A549 (cell line): ENCODE measurements at regions not wholly inside any gene's neighbourhood (a gene's known extent, or its start where the extent isn't known, plus 50 kb on each side); places are given as distances from the start of the nearest gene placed in this dataset.

ENCODE experiments used
- ATAC-seq, 2 experiments: fragments of 200-7000 bp in 1 of 2; fragments of >200 bp in 1 of 2; cut with Nextera tagmentation in 1 of 2; cut with Tn5 transposase in 1 of 2; 3 replicates each; pipeline versions ENCODE4 v1.8.0 to v1.9.1; 2018 to 2020; ENCODE audit warnings: mild to moderate bottlenecking in 1 of 2, moderate library complexity in 1 of 2
- CTCF ChIA-PET: fragments of 300-600 bp; sonication (Branson Sonifier 250); formaldehyde crosslinking; extraction: SDS; loops from one replicate; lab custom pipeline; 2021; ENCODE audit warnings: antibody characterized with exemption, inconsistent platforms; lab: Yijun Ruan, JAX
- POLR2A ChIA-PET: fragments of 350-600 bp; formaldehyde crosslinking; extraction: SDS; loops from one replicate; lab custom pipeline; 2021; ENCODE audit warnings: antibody characterized with exemption, inconsistent platforms; lab: Yijun Ruan, JAX
- DNase-seq, 2 experiments: peaks; one replicate each; pipeline versions ENCODE4 v3.0.0 to v3.0.0-alpha.2; 2011 to 2016; ENCODE audit warnings: low read depth in 1 of 2, low spot score in 1 of 2
- FAIRE-seq: peaks from 2 replicates; lab custom pipeline; 2011; peaks lifted over from hg19 to GRCh38; lab: Jason Lieb, UNC
- H3K27ac ChIP-seq, 2 experiments: fragments of >200 bp; sonication (Bioruptor Twin); formaldehyde crosslinking; 3 replicates each; pipeline ENCODE4 v1.5.1; 2016 to 2017
- H3K4me1 ChIP-seq: fragments of >200 bp; sonication (Bioruptor Twin); formaldehyde crosslinking; 3 replicates; pipeline ENCODE4 v1.6.1; 2016
- H3K4me2 ChIP-seq: fragments of >200 bp; sonication (Bioruptor Twin); formaldehyde crosslinking; 3 replicates; pipeline ENCODE4 v1.6.1; 2016
- H3K4me3 ChIP-seq: fragments of >200 bp; sonication (Bioruptor Twin); formaldehyde crosslinking; 3 replicates; pipeline ENCODE4 v1.5.1; 2016
- H3K9me3 ChIP-seq: fragments of >200 bp; sonication (Bioruptor Twin); formaldehyde crosslinking; 3 replicates; pipeline ENCODE4 v1.6.1; 2016
- BHLHE40 ChIP-seq: IDR thresholded peaks from 2 replicates; pipeline ENCODE4 v1.6.1; 2012; ENCODE audit warnings: low read depth, low read length, inconsistent platforms
- CHD2 ChIP-seq: fragments of 150-350 bp; IDR thresholded peaks from 2 replicates; pipeline ENCODE4 v1.6.1; 2014; ENCODE audit warnings: low read length; ENCODE audit not compliant: partially characterized antibody
- EHMT2 ChIP-seq: fragments of 200-600 bp; sonication (generic); IDR thresholded peaks from 2 replicates; pipeline ENCODE4 v1.6.1; 2016; ENCODE audit warnings: antibody characterized with exemption, low read depth, mild to moderate bottlenecking, moderate library complexity
- FOSL2 ChIP-seq, 2 experiments: fragments of 450-650 bp in 1 of 2; fragments of >200 bp in 1 of 2; sonication (Bioruptor Twin) in 1 of 2; formaldehyde crosslinking; IDR thresholded peaks; 2 replicates each; pipeline versions ENCODE4 v1.5.0 to v1.6.1; 2016 to 2020; ENCODE audit warnings: mild to moderate bottlenecking in 1 of 2, moderate library complexity in 1 of 2
- HDAC2 ChIP-seq: fragments of 200-600 bp; sonication (generic); IDR thresholded peaks from 2 replicates; pipeline ENCODE4 v1.6.1; 2016
- HEYL ChIP-seq: fragments of 250-450 bp; sonication (Bioruptor Pico); IDR thresholded peaks from 2 replicates; pipeline ENCODE4 v1.8.0; 2021; ENCODE audit warnings: mild to moderate bottlenecking, moderate library complexity
- KDM5A ChIP-seq: fragments of 200-600 bp; sonication (generic); IDR thresholded peaks from 2 replicates; pipeline ENCODE4 v1.6.1; 2016; ENCODE audit warnings: antibody characterized with exemption, mild to moderate bottlenecking
- MYC ChIP-seq: IDR thresholded peaks from 2 replicates; pipeline ENCODE4 v1.6.1; 2012; ENCODE audit warnings: mild to moderate bottlenecking, inconsistent platforms, low read length, improper control_type of control experiment, borderline replicate concordance
- NFE2L2 ChIP-seq: fragments of 150-350 bp; conservative IDR thresholded peaks from 2 replicates; pipeline ENCODE4 v1.6.1; 2014; ENCODE audit warnings: low read length
- POLR2AphosphoS2 ChIP-seq: conservative IDR thresholded peaks from 2 replicates; pipeline ENCODE4 v1.6.1; 2012; ENCODE audit warnings: low read length, improper control_type of control experiment, inconsistent platforms
- RNF2 ChIP-seq: fragments of 200-600 bp; sonication (generic); IDR thresholded peaks from 2 replicates; pipeline ENCODE4 v1.6.1; 2016; ENCODE audit warnings: low read depth, mild to moderate bottlenecking, antibody characterized with exemption, moderate library complexity, borderline replicate concordance
- ZFP36 ChIP-seq: fragments of 450-650 bp; IDR thresholded peaks from 2 replicates; pipeline ENCODE4 v1.6.1; 2014; ENCODE audit warnings: borderline replicate concordance; ENCODE audit not compliant: partially characterized antibody
- ZSCAN20 ChIP-seq: fragments of 250-450 bp; sonication (Bioruptor Pico); IDR thresholded peaks from 2 replicates; pipeline ENCODE4 v1.8.0; 2022; ENCODE audit warnings: mild to moderate bottlenecking, moderate library complexity
- WGBS: methylation state at CpG from one replicate; pipeline ENCODE4 v1.1.6; 2017; ENCODE audit errors: missing lambda C conversion rate; 5-methylcytosine and 5-hydroxymethylcytosine counted together
- TF ChIP-seq, protein P1 (sequence below): fragments of 150-350 bp; IDR thresholded peaks from 2 replicates; pipeline ENCODE4 v1.6.1; 2014; ENCODE audit warnings: low read depth, mild to moderate bottlenecking, low read length
- TF ChIP-seq, protein P2 (sequence below): IDR thresholded peaks from 2 replicates; pipeline ENCODE4 v1.6.1; 2012; ENCODE audit warnings: low read depth, borderline replicate concordance
- TF ChIP-seq, protein P3 (sequence below): fragments of 250-450 bp; sonication (Bioruptor Pico); IDR thresholded peaks from 2 replicates; pipeline ENCODE4 v1.5.0; 2020; ENCODE audit warnings: low read depth, mild to moderate bottlenecking, moderate library complexity
- TF ChIP-seq, protein P4 (sequence below): fragments of 200-600 bp; sonication (generic); IDR thresholded peaks from 2 replicates; pipeline ENCODE4 v1.6.1; 2016; ENCODE audit warnings: antibody characterized with exemption, mild to moderate bottlenecking, moderate library complexity
- TF ChIP-seq, protein P5 (sequence below): fragments of >200 bp; sonication (Bioruptor Twin); formaldehyde crosslinking; IDR thresholded peaks from 3 replicates; pipeline ENCODE4 v1.5.1; 2016
- TF ChIP-seq, protein P6 (sequence below): fragments of >200 bp; sonication (Bioruptor Twin); formaldehyde crosslinking; IDR thresholded peaks from 2 replicates; pipeline ENCODE4 v1.6.1; 2016

DNA sequence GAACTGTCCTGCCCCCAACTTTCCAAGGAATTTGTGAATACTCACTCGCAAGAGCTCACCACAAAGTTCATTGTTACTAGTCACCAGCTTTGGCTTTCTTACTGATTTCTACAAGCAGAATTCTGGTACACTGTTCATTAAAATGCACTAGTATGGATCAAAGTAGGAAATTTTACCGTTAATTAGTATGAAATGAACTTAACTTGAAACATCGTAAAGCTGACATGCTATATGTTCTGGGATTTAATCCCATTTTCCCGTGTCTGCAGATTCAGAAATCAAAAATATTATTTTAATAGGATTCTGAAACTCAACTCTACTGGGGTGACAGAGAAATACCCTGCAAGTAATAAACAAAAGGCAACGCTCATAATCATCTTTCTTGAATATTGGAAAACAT is 399.3 kb downstream of the DOK5 start:
- no peak overlapping the region for H3K4me3 ChIP-seq
- 37% methylated on average over 5 of the region's 5 CpGs for WGBS
- FAIRE-seq (no peak), ATAC-seq (no peak), DNase-seq (no peak)
- TF ChIP-seq POLR2AphosphoS2, result no peak
- no peak for TF ChIP-seq MYC
- TF ChIP-seq, protein P1, sequence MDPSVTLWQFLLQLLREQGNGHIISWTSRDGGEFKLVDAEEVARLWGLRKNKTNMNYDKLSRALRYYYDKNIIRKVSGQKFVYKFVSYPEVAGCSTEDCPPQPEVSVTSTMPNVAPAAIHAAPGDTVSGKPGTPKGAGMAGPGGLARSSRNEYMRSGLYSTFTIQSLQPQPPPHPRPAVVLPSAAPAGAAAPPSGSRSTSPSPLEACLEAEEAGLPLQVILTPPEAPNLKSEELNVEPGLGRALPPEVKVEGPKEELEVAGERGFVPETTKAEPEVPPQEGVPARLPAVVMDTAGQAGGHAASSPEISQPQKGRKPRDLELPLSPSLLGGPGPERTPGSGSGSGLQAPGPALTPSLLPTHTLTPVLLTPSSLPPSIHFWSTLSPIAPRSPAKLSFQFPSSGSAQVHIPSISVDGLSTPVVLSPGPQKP, result no peak
- TF ChIP-seq, protein P2, sequence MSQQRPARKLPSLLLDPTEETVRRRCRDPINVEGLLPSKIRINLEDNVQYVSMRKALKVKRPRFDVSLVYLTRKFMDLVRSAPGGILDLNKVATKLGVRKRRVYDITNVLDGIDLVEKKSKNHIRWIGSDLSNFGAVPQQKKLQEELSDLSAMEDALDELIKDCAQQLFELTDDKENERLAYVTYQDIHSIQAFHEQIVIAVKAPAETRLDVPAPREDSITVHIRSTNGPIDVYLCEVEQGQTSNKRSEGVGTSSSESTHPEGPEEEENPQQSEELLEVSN, result no peak
- no peak for TF ChIP-seq RNF2
- no peak for TF ChIP-seq KDM5A
- no peak for TF ChIP-seq HDAC2
- TF ChIP-seq ZFP36, result no peak
- TF ChIP-seq, protein P3, sequence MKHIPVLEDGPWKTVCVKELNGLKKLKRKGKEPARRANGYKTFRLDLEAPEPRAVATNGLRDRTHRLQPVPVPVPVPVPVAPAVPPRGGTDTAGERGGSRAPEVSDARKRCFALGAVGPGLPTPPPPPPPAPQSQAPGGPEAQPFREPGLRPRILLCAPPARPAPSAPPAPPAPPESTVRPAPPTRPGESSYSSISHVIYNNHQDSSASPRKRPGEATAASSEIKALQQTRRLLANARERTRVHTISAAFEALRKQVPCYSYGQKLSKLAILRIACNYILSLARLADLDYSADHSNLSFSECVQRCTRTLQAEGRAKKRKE, result no peak
- TF ChIP-seq ZSCAN20, result no peak
- TF ChIP-seq, protein P4, sequence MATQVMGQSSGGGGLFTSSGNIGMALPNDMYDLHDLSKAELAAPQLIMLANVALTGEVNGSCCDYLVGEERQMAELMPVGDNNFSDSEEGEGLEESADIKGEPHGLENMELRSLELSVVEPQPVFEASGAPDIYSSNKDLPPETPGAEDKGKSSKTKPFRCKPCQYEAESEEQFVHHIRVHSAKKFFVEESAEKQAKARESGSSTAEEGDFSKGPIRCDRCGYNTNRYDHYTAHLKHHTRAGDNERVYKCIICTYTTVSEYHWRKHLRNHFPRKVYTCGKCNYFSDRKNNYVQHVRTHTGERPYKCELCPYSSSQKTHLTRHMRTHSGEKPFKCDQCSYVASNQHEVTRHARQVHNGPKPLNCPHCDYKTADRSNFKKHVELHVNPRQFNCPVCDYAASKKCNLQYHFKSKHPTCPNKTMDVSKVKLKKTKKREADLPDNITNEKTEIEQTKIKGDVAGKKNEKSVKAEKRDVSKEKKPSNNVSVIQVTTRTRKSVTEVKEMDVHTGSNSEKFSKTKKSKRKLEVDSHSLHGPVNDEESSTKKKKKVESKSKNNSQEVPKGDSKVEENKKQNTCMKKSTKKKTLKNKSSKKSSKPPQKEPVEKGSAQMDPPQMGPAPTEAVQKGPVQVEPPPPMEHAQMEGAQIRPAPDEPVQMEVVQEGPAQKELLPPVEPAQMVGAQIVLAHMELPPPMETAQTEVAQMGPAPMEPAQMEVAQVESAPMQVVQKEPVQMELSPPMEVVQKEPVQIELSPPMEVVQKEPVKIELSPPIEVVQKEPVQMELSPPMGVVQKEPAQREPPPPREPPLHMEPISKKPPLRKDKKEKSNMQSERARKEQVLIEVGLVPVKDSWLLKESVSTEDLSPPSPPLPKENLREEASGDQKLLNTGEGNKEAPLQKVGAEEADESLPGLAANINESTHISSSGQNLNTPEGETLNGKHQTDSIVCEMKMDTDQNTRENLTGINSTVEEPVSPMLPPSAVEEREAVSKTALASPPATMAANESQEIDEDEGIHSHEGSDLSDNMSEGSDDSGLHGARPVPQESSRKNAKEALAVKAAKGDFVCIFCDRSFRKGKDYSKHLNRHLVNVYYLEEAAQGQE, result no peak
- TF ChIP-seq NFE2L2, result no peak
- no peak for TF ChIP-seq HEYL (CRISPR knock-in tag)
- H3K9me3 ChIP-seq, result no peaks in the 10 kb centered on the region
- no peak overlapping the region for H3K27ac ChIP-seq
- H3K4me1 ChIP-seq, result no peaks in the 10 kb centered on the region
- H3K4me2 ChIP-seq, result no peak overlapping the region
- POLR2A ChIA-PET, result no interaction called here
- CTCF ChIA-PET, result no interaction called here

DNA sequence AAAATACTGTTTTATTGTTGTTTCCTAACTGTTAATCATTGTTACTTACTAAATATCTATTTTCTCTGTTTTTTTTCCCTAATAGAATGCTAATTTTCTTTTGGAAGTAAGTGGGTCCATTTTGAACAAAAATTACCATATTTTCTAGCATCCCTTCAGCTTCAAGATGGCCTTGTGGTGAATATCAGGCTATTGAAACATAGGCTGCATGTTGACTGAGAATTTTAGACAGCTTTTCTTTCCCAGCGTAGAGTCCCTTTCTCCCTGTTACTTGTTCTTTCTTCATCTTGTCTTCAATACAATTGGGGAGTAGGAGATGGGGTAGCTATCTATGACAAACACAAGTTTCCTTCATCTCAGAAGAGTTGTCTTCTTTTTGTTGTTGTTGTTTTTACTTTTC is 397.0 kb downstream of the DOK5 start:
- ATAC-seq (no peak), FAIRE-seq (no peak), DNase-seq (no peak)
- ChIA-PET CTCF (no interaction called here), POLR2A (no interaction called here)
- Histone ChIP-seq H3K9me3 (no peaks in the 10 kb centered on the region), H3K4me2 (no peak overlapping the region), H3K4me1 (no peaks in the 10 kb centered on the region), H3K4me3 (no peak overlapping the region), H3K27ac (no peak overlapping the region)
- TF ChIP-seq, protein P5, sequence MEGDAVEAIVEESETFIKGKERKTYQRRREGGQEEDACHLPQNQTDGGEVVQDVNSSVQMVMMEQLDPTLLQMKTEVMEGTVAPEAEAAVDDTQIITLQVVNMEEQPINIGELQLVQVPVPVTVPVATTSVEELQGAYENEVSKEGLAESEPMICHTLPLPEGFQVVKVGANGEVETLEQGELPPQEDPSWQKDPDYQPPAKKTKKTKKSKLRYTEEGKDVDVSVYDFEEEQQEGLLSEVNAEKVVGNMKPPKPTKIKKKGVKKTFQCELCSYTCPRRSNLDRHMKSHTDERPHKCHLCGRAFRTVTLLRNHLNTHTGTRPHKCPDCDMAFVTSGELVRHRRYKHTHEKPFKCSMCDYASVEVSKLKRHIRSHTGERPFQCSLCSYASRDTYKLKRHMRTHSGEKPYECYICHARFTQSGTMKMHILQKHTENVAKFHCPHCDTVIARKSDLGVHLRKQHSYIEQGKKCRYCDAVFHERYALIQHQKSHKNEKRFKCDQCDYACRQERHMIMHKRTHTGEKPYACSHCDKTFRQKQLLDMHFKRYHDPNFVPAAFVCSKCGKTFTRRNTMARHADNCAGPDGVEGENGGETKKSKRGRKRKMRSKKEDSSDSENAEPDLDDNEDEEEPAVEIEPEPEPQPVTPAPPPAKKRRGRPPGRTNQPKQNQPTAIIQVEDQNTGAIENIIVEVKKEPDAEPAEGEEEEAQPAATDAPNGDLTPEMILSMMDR, result no peak
- TF ChIP-seq BHLHE40 (no peak), EHMT2 (no peak), CHD2 (no peak), FOSL2 (IDR thresholded peaks at IDR 0.05) (no peak), FOSL2 (CRISPR knock-in tag; IDR thresholded peaks at IDR 0.05) (no peak), RNF2 (no peak)
- TF ChIP-seq, protein P6, sequence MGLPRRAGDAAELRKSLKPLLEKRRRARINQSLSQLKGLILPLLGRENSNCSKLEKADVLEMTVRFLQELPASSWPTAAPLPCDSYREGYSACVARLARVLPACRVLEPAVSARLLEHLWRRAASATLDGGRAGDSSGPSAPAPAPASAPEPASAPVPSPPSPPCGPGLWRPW, result no peak
- 26% methylated on average over 1 of the region's 1 CpG for WGBS
